Skin epidermis (tissue), 12 donors: ENCODE measurements at regions not wholly inside any gene's neighbourhood (a gene's known extent, or its start where the extent isn't known, plus 50 kb on each side); places are given as distances from the start of the nearest gene placed in this dataset.
"Not testable (repeated sequence)": the region's sequence is repeated elsewhere in the genome, so short reads cannot be mapped to it uniquely, and the experiment has no call there.

Experiments used
- H3K27ac ChIP-seq, 21 experiments: fragments of 200-600 bp; sonication (generic) in 11 of 21; one replicate each; pipeline ENCODE4 v1.5.0; 2020; ENCODE audit warnings: mild to moderate bottlenecking in 3 of 21, inconsistent platforms in 2 of 21, moderate library complexity in 2 of 21
- H3K4me3 ChIP-seq, 7 experiments: fragments of 200-600 bp; sonication (generic) in 2 of 7; one replicate each; pipeline ENCODE4 v1.5.0; 2020; ENCODE audit warnings: inconsistent platforms in 2 of 7, mild to moderate bottlenecking in 2 of 7, moderate library complexity in 1 of 7

DNA sequence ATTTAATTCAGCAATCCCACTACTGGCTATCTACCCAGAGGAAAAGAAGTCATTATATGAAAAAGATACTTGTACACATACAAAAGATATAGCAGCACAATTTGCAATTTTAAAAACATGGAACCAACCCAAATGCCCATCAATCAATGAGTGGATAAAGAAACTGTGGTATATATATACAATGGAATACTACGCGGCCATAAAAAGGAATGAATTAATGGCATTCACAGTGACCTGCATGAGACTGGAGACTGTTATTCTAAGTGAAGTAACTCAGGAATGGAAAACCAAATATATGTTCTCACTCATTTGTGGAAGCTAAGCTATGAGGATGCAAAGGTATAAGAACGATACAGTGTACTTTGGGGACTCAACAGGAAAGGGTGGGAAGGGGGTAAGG lies 102.8 kb upstream of the KCNMA1 start:
- H3K4me3 ChIP-seq, H3K27ac ChIP-seq: not testable (repeated sequence)

GRCh38 chr10:77738496-77739158 lies 101.0 kb upstream of the KCNMA1 start:
- no peak overlapping the region for H3K4me3 ChIP-seq
- no peak overlapping the region for H3K27ac ChIP-seq

- no peak overlapping the region for H3K4me3 ChIP-seq
- no peak overlapping the region for H3K27ac ChIP-seq
Measured at GRCh38 chr10:77737608-77738007, 100.0 kb upstream of the KCNMA1 start.

DNA sequence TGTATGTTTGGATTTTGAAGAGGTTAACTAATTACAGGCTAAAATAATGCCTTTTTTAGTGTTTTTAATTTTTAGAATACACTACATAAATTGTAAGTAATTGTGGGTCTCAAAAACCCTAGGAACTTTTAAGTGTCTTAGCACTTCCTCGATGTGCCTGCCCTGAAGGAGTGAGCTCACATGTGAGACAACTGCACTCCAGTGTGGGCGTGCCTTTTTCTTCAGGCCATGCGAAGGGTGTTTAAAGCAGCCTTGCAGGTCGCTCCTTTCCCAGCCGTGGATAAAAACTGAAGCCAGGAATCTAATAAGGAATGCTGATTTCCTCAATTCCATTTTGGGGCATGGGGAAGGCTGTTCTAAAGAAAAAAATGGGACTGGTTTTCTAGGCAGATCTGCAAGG lies 97.5 kb upstream of the KCNMA1 start:
- not testable (repeated sequence) for H3K27ac ChIP-seq, H3K4me3 ChIP-seq

- no peak overlapping the region for H3K27ac ChIP-seq
- H3K4me3 ChIP-seq = no peak overlapping the region
Measured at GRCh38 chr10:77732213-77733003, 94.8 kb upstream of the KCNMA1 start.

DNA sequence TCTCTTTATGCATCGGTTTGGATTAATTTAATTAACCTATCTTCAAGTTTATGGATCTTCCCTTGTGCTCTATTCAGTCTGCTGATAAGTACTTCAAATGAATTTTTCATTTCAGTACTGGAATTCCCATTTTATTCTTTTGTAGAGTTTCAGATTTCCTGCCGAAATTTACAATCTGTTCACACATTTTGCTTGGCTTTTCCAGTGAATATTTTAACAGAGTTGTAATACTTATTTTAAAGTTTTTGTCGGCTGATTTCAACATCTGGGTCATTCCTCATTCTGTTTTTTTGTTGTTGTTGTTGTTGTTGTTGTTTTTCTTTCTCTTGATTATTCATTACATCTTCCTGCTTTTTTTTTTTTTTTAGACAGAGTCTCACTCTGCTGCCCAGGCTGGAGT lies 89.9 kb upstream of the KCNMA1 start:
- Histone ChIP-seq H3K4me3 (no peak overlapping the region), H3K27ac (no peak overlapping the region)

DNA sequence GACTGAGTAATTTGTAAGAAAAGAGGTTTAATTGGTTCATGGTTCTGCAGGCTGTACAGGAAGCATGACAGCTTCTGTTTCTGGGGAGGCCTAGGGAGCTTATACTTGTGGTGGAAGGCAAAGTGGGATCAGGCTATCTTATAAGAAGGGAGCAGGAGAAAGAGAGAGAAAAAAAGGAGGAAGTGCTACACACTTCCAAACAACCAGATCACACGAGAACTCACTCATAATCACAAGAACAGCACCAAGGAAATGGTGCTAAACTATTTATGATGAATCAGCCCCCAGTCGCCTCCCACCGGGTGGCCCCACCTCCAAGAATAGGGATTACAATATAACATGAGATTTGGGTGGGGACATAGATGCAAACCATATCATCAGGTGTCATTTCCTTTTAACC lies 89.1 kb upstream of the KCNMA1 start:
- no peak overlapping the region for H3K4me3 ChIP-seq
- H3K27ac ChIP-seq = no peak overlapping the region

GRCh38 chr10:77726301-77726700 lies 88.7 kb upstream of the KCNMA1 start:
- H3K27ac ChIP-seq = no peak overlapping the region
- H3K4me3 ChIP-seq = no peak overlapping the region

DNA sequence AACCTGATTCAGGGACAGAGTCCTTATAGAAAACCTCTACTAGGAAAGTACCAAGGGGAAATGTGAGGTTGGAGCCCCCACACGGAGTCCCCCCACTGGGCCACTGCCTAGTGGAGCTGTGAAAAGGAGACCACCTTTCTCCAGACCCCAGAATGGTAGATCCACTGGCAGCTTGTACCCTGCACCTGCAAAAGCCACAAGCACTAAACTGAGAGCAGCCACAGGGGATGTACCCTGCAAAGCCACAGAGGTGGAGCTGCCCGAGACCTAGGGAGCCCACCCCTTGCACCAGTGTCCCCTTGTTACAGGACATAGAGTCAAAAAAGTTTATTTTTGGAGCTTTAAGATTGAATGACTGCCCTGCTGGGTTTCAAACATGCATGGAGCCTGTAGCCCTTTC lies 87.2 kb upstream of the KCNMA1 start:
- H3K27ac ChIP-seq = no peak overlapping the region
- H3K4me3 ChIP-seq = no peak overlapping the region

DNA sequence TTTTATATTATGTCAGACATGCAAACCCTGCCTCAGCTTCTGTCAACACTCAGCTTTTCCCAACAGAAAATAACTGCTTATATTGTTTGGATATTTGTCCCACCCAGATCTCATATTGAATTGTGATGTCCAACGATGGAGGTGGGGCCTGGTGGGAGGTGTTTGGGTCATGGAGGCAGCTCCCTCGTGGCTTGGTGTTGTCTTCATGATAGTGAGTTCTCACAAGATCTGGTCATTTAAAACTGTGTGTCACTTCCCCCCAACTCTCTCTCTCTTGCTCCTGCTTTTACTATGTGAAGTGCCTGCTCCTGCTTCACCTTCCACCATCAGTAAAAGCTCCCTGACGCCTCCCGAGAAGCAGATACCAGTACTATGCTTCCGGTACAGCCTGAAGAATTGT lies 85.8 kb upstream of the KCNMA1 start:
- Histone ChIP-seq H3K27ac (no peak overlapping the region), H3K4me3 (no peak overlapping the region)

DNA sequence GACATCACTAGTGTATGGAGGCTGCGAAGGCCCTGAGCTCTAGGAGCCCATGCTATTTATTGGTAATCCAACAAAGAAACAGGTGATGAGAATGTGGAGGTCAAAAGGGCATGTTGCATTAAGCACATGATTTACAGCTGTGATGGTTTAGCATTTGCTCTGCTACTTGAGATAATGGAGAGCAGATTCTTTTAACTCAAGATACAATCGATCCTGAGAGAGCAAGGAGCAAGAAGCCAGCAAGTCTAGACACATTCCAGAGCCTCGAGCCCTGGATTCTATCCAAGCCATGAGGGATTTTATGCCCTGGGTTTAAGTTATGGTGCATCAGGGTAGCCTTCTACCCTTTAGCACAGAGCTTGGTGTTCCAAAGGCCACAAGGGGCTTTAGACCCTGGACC lies 85.3 kb upstream of the KCNMA1 start:
- H3K27ac ChIP-seq, H3K4me3 ChIP-seq: not testable (repeated sequence)

DNA sequence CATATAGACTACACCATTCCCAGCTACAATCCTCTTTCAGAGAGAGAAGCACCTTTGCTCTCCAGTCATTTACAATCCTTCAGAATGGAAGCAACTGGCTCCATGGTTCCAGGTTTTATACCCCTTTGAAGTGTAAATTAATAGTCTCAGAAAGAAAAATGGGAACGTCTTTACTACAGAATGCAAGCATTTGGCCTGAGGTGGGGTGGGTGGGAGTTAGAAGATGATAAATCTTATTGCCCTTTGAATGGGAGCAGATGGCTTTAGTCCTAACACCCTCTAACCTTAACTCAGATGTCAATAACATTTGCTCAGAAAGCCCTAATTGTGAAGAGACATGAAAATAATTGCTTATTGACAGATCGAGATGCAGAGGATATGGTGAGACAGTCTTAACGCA lies 84.2 kb upstream of the KCNMA1 start:
- Histone ChIP-seq H3K27ac (no peak overlapping the region), H3K4me3 (no peak overlapping the region)

DNA sequence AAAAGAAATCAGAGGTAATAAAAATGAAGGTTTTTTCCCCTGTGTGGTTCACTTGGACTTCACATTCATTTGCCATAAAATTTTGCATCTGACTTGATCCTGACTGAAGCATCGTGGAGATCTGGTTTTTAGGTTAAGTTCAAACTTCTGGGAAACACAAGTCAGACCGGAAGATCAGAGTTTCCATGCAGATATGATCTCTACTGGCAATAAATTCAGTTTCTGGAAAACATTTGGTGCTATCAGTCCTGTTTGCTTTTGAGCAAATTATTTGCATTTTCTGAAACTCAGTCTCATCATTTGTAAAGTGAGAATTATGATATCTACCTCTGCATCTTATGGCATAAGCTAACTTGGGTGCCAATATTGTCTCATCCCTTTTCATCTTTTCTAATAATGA lies 81.3 kb upstream of the KCNMA1 start:
- Histone ChIP-seq H3K4me3 (no peak overlapping the region), H3K27ac (no peak overlapping the region)

- not testable (repeated sequence) for H3K4me3 ChIP-seq, H3K27ac ChIP-seq
Measured at GRCh38 chr10:77718312-77718711, 80.7 kb upstream of the KCNMA1 start.

GRCh38 chr10:77717336-77717735 lies 79.7 kb upstream of the KCNMA1 start:
- no peak overlapping the region for H3K27ac ChIP-seq
- H3K4me3 ChIP-seq = no peak overlapping the region

- no peak overlapping the region for H3K4me3 ChIP-seq
- H3K27ac ChIP-seq = no peak overlapping the region
Measured at GRCh38 chr10:77716458-77717317, 79.1 kb upstream of the KCNMA1 start.

- Histone ChIP-seq H3K27ac (no peak overlapping the region), H3K4me3 (no peak overlapping the region)
Measured at GRCh38 chr10:77715536-77715935, 77.9 kb upstream of the KCNMA1 start.

DNA sequence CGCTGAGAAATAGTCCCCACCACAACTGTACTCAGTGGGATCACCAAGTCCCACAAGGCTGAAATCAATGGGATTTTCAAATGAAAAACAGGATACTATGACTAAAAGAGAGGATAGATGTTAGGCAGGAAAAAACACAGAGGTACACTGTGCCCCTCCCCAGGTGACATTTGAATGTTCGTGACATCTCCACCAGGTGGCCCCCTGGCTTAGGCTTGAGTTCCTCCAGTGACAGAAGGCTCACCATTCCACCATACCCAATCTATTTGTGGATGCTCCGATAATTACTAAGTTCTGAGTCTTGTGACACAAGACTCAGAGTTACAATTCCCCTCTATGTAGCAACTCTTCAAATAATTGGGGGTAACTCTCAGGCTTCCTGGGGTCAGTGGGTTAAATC lies 77.5 kb upstream of the KCNMA1 start:
- no peak overlapping the region for H3K4me3 ChIP-seq
- no peak overlapping the region for H3K27ac ChIP-seq

GRCh38 chr10:77713521-77714280 lies 76.1 kb upstream of the KCNMA1 start:
- H3K27ac ChIP-seq = no peak overlapping the region
- H3K4me3 ChIP-seq = no peak overlapping the region

GRCh38 chr10:77712207-77712606 lies 74.6 kb upstream of the KCNMA1 start:
- Histone ChIP-seq H3K4me3 (no peak overlapping the region), H3K27ac (no peak overlapping the region)
